ENCODE measurements at regions not wholly inside any gene's neighbourhood (a gene's known extent, or its start where the extent isn't known, plus 50 kb on each side); places are given as distances from the start of the nearest gene placed in this dataset.
"Not testable (repeated sequence)": the region's sequence is repeated elsewhere in the genome, so short reads cannot be mapped to it uniquely, and the experiment has no call there.

GRCh38 chr12:5171701-5172100, 128.0 kb downstream of the KCNA5 start:
- H3K36me3 ChIP-seq (ENCODE audit: control insufficient read depth in 1 of 2, insufficient read depth in 2 of 2, low read length in 1 of 2) = no peaks in the 10 kb centered on the region
- ATAC-seq (ENCODE audit: low FRiP score) = peak; percentile 43
- H3K27ac ChIP-seq (ENCODE audit: low read depth in 1 of 2, low read length in 2 of 2) = peak overlapping the region in 1 of 2 donors; percentile 25
- WGBS, 2 donors = 19 to 22% methylated on average over 5 of the region's 5 CpGs
- H3K4me1 ChIP-seq (ENCODE audit: control insufficient read depth in 1 of 2, insufficient read depth in 2 of 2, low read length in 2 of 2) = peaks cover 0 to 6% of the 10 kb centered on the region in 2 donors
- intact Hi-C loops (cut with DNase I) = loop anchor here (5.0 to 10.0 kb wide), 6 partner anchors 74 to 473 kb away; partner anchors contain the start of gene NTF3 (in 1 of the 2)
- H3K4me3 ChIP-seq (ENCODE audit: low read length in 2 of 2) = no peak overlapping the region
- no peaks in the 10 kb centered on the region for H3K27me3 ChIP-seq (ENCODE audit: control insufficient read depth in 1 of 2, insufficient read depth in 2 of 2, low read length in 1 of 2)
- no peak for DNase-seq
- H3K9me3 ChIP-seq (ENCODE audit: control insufficient read depth, low read length) = no peaks in the 10 kb centered on the region

GRCh38 chr12:5172886-5173285, 129.2 kb downstream of the KCNA5 start:
- Histone ChIP-seq H3K27ac (ENCODE audit: low read depth in 1 of 2, low read length in 2 of 2) (no peak overlapping the region), H3K4me1 (ENCODE audit: control insufficient read depth in 1 of 2, insufficient read depth in 2 of 2, low read length in 2 of 2) (peaks cover 0 to 6% of the 10 kb centered on the region in 2 donors), H3K36me3 (ENCODE audit: control insufficient read depth in 1 of 2, insufficient read depth in 2 of 2, low read length in 1 of 2) (no peaks in the 10 kb centered on the region), H3K9me3 (ENCODE audit: control insufficient read depth, low read length) (no peaks in the 10 kb centered on the region), H3K27me3 (ENCODE audit: control insufficient read depth in 1 of 2, insufficient read depth in 2 of 2, low read length in 1 of 2) (no peaks in the 10 kb centered on the region), H3K4me3 (ENCODE audit: low read length in 2 of 2) (no peak overlapping the region)
- ATAC-seq (ENCODE audit: low FRiP score) = no peak
- no peak for DNase-seq
- intact Hi-C loops (cut with DNase I) = loop anchor here (5.0 to 10.0 kb wide), 6 partner anchors 76 to 472 kb away; partner anchors contain the start of gene NTF3 (in 1 of the 2)
- WGBS, 2 donors = 95 to 96% methylated on average over 10 of the region's 10 CpGs

GRCh38 chr12:5173511-5174011, 129.9 kb downstream of the KCNA5 start:
- Histone ChIP-seq H3K4me3 (ENCODE audit: low read length in 2 of 2) (no peak overlapping the region), H3K27me3 (ENCODE audit: control insufficient read depth in 1 of 2, insufficient read depth in 2 of 2, low read length in 1 of 2) (no peaks in the 10 kb centered on the region), H3K27ac (ENCODE audit: low read depth in 1 of 2, low read length in 2 of 2) (no peak overlapping the region), H3K36me3 (ENCODE audit: control insufficient read depth in 1 of 2, insufficient read depth in 2 of 2, low read length in 1 of 2) (no peaks in the 10 kb centered on the region), H3K4me1 (ENCODE audit: control insufficient read depth in 1 of 2, insufficient read depth in 2 of 2, low read length in 2 of 2) (peaks cover 0 to 6% of the 10 kb centered on the region in 2 donors), H3K9me3 (ENCODE audit: control insufficient read depth, low read length) (no peaks in the 10 kb centered on the region)
- peak in 1 of 2 donors; percentile 49 for DNase-seq
- no peak for ATAC-seq (ENCODE audit: low FRiP score)
- 74 to 77% methylated on average over 10 of the region's 10 CpGs for WGBS, 2 donors
- intact Hi-C loops (cut with DNase I) = loop anchor here (5.0 to 10.0 kb wide), 6 partner anchors 76 to 471 kb away; partner anchors contain the start of gene NTF3 (in 1 of the 2)

GRCh38 chr12:5175415-5175814, 131.7 kb downstream of the KCNA5 start:
- H3K4me3 ChIP-seq (ENCODE audit: low read length in 2 of 2); H3K9me3 ChIP-seq (ENCODE audit: control insufficient read depth, low read length); DNase-seq; ATAC-seq (ENCODE audit: low FRiP score); H3K36me3 ChIP-seq (ENCODE audit: control insufficient read depth in 1 of 2, insufficient read depth in 2 of 2, low read length in 1 of 2); H3K27ac ChIP-seq (ENCODE audit: low read depth in 1 of 2, low read length in 2 of 2); H3K4me1 ChIP-seq (ENCODE audit: control insufficient read depth in 1 of 2, insufficient read depth in 2 of 2, low read length in 2 of 2); H3K27me3 ChIP-seq (ENCODE audit: control insufficient read depth in 1 of 2, insufficient read depth in 2 of 2, low read length in 1 of 2): not testable (repeated sequence)
- 98 to 100% methylated on average over 2 of the region's 2 CpGs for WGBS, 2 donors
- intact Hi-C loops (cut with DNase I) = loop anchor here in 1 of 2 donors (10.0 kb wide), 3 partner anchors 151 to 469 kb away; no protein-coding TSS in a partner anchor

- no peak for ATAC-seq (ENCODE audit: low FRiP score)
- Histone ChIP-seq H3K4me1 (ENCODE audit: control insufficient read depth in 1 of 2, insufficient read depth in 2 of 2, low read length in 2 of 2) (peaks cover 0 to 6% of the 10 kb centered on the region in 2 donors), H3K36me3 (ENCODE audit: control insufficient read depth in 1 of 2, insufficient read depth in 2 of 2, low read length in 1 of 2) (no peaks in the 10 kb centered on the region), H3K4me3 (ENCODE audit: low read length in 2 of 2) (no peak overlapping the region), H3K9me3 (ENCODE audit: control insufficient read depth, low read length) (no peaks in the 10 kb centered on the region), H3K27me3 (ENCODE audit: control insufficient read depth in 1 of 2, insufficient read depth in 2 of 2, low read length in 1 of 2) (peaks cover 0 to 2% of the 10 kb centered on the region in 2 donors), H3K27ac (ENCODE audit: low read depth in 1 of 2, low read length in 2 of 2) (no peak overlapping the region)
- no peak for DNase-seq
- intact Hi-C loops (cut with DNase I) = loop anchor here in 1 of 2 donors (10.0 kb wide), 3 partner anchors 151 to 469 kb away; no protein-coding TSS in a partner anchor
- 96 to 98% methylated on average over 2 of the region's 2 CpGs for WGBS, 2 donors
Observed at GRCh38 chr12:5176036-5176435, 132.4 kb downstream of the KCNA5 start.

GRCh38 chr12:5177096-5177495, 133.4 kb downstream of the KCNA5 start:
- WGBS, 2 donors = 51 to 61% methylated on average over 3 of the region's 3 CpGs

GRCh38 chr12:5177731-5178130, 134.1 kb downstream of the KCNA5 start:
- ATAC-seq (ENCODE audit: low FRiP score) (no peak), DNase-seq (no peak)
- H3K27ac ChIP-seq (ENCODE audit: low read depth in 1 of 2, low read length in 2 of 2) = no peak overlapping the region
- no peaks in the 10 kb centered on the region for H3K9me3 ChIP-seq (ENCODE audit: control insufficient read depth, low read length)
- intact Hi-C loops (cut with DNase I) = loop anchor here in 1 of 2 donors (10.0 kb wide), 3 partner anchors 153 to 467 kb away; no protein-coding TSS in a partner anchor
- no peak overlapping the region for H3K4me3 ChIP-seq (ENCODE audit: low read length in 2 of 2)
- no peaks in the 10 kb centered on the region for H3K36me3 ChIP-seq (ENCODE audit: control insufficient read depth in 1 of 2, insufficient read depth in 2 of 2, low read length in 1 of 2)
- no peaks in the 10 kb centered on the region for H3K4me1 ChIP-seq (ENCODE audit: control insufficient read depth in 1 of 2, insufficient read depth in 2 of 2, low read length in 2 of 2)
- WGBS, 2 donors = 95 to 98% methylated on average over 2 of the region's 2 CpGs
- peaks cover 0 to 2% of the 10 kb centered on the region in 2 donors for H3K27me3 ChIP-seq (ENCODE audit: control insufficient read depth in 1 of 2, insufficient read depth in 2 of 2, low read length in 1 of 2)

More at GRCh38 chr12:5177096-5177495, 133.4 kb downstream of the KCNA5 start:
- ATAC-seq (ENCODE audit: low FRiP score) (no peak), DNase-seq (no peak)
- H3K4me3 ChIP-seq (ENCODE audit: low read length in 2 of 2) = no peak overlapping the region
- no peak overlapping the region for H3K27ac ChIP-seq (ENCODE audit: low read depth in 1 of 2, low read length in 2 of 2)
- no peaks in the 10 kb centered on the region for H3K9me3 ChIP-seq (ENCODE audit: control insufficient read depth, low read length)
- H3K4me1 ChIP-seq (ENCODE audit: control insufficient read depth in 1 of 2, insufficient read depth in 2 of 2, low read length in 2 of 2) = no peaks in the 10 kb centered on the region
- H3K27me3 ChIP-seq (ENCODE audit: control insufficient read depth in 1 of 2, insufficient read depth in 2 of 2, low read length in 1 of 2) = peaks cover 0 to 2% of the 10 kb centered on the region in 2 donors
- intact Hi-C loops (cut with DNase I) = loop anchor here in 1 of 2 donors (10.0 kb wide), 3 partner anchors 152 to 468 kb away; no protein-coding TSS in a partner anchor
- no peaks in the 10 kb centered on the region for H3K36me3 ChIP-seq (ENCODE audit: control insufficient read depth in 1 of 2, insufficient read depth in 2 of 2, low read length in 1 of 2)

- Histone ChIP-seq H3K4me1 (ENCODE audit: control insufficient read depth in 1 of 2, insufficient read depth in 2 of 2, low read length in 2 of 2) (no peaks in the 10 kb centered on the region), H3K27ac (ENCODE audit: low read depth in 1 of 2, low read length in 2 of 2) (no peak overlapping the region), H3K4me3 (ENCODE audit: low read length in 2 of 2) (no peak overlapping the region), H3K36me3 (ENCODE audit: control insufficient read depth in 1 of 2, insufficient read depth in 2 of 2, low read length in 1 of 2) (no peaks in the 10 kb centered on the region), H3K9me3 (ENCODE audit: control insufficient read depth, low read length) (no peaks in the 10 kb centered on the region), H3K27me3 (ENCODE audit: control insufficient read depth in 1 of 2, insufficient read depth in 2 of 2, low read length in 1 of 2) (peaks cover 0 to 2% of the 10 kb centered on the region in 2 donors)
- ATAC-seq (ENCODE audit: low FRiP score) (no peak), DNase-seq (no peak)
- 93% methylated on average over 4 of the region's 4 CpGs for WGBS, 2 donors
- intact Hi-C loops (cut with DNase I) = loop anchor here in 1 of 2 donors (10.0 kb wide), 3 partner anchors 154 to 466 kb away; no protein-coding TSS in a partner anchor
Observed at GRCh38 chr12:5178571-5178970, 134.9 kb downstream of the KCNA5 start.

GRCh38 chr12:5180496-5180895, 136.8 kb downstream of the KCNA5 start:
- Histone ChIP-seq H3K27ac (ENCODE audit: low read depth in 1 of 2, low read length in 2 of 2) (no peak overlapping the region), H3K4me1 (ENCODE audit: control insufficient read depth in 1 of 2, insufficient read depth in 2 of 2, low read length in 2 of 2) (no peaks in the 10 kb centered on the region)
- 88 to 91% methylated on average over 5 of the region's 5 CpGs for WGBS, 2 donors

More at GRCh38 chr12:5180496-5180895, 136.8 kb downstream of the KCNA5 start:
- ATAC-seq (ENCODE audit: low FRiP score) (no peak), DNase-seq (no peak)
- no peaks in the 10 kb centered on the region for H3K9me3 ChIP-seq (ENCODE audit: control insufficient read depth, low read length)
- no peaks in the 10 kb centered on the region for H3K36me3 ChIP-seq (ENCODE audit: control insufficient read depth in 1 of 2, insufficient read depth in 2 of 2, low read length in 1 of 2)
- intact Hi-C loops (cut with DNase I) = no loop called here
- H3K27me3 ChIP-seq (ENCODE audit: control insufficient read depth in 1 of 2, insufficient read depth in 2 of 2, low read length in 1 of 2) = peaks cover 0 to 2% of the 10 kb centered on the region in 2 donors
- no peak overlapping the region for H3K4me3 ChIP-seq (ENCODE audit: low read length in 2 of 2)
